ENCODE measurements at regions not wholly inside any gene's neighbourhood (a gene's known extent, or its start where the extent isn't known, plus 50 kb on each side); places are given as distances from the start of the nearest gene placed in this dataset.

DNA sequence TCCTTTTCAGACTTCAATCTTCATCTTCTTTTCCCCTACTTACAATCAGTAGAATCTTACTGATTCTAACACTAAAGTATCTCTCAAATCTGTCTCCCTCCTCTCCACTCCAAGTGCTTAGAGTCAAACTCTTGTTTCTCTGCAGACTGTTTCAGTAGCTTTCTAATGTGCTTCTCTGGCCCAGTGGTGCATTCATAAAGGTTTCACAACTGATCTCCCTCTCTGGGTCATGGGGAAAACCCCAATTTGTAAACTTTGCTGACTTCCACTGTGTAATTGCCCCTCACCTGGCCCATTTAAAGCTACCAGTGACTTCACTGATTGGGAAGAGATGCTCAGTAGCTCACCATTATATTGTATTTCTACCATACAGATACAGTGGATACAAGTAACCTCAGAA lies 183.6 kb downstream of the FAXC start:
- no peak overlapping the region for H3K4me3 ChIP-seq (ENCODE audit: low read depth, low read length)
- no peak for DNase-seq (ENCODE audit: low read depth)
- TF ChIP-seq, protein P1, sequence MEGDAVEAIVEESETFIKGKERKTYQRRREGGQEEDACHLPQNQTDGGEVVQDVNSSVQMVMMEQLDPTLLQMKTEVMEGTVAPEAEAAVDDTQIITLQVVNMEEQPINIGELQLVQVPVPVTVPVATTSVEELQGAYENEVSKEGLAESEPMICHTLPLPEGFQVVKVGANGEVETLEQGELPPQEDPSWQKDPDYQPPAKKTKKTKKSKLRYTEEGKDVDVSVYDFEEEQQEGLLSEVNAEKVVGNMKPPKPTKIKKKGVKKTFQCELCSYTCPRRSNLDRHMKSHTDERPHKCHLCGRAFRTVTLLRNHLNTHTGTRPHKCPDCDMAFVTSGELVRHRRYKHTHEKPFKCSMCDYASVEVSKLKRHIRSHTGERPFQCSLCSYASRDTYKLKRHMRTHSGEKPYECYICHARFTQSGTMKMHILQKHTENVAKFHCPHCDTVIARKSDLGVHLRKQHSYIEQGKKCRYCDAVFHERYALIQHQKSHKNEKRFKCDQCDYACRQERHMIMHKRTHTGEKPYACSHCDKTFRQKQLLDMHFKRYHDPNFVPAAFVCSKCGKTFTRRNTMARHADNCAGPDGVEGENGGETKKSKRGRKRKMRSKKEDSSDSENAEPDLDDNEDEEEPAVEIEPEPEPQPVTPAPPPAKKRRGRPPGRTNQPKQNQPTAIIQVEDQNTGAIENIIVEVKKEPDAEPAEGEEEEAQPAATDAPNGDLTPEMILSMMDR (conservative IDR thresholded peaks at IDR 0.05; ENCODE audit: low read depth, low read length) = no peak

DNA sequence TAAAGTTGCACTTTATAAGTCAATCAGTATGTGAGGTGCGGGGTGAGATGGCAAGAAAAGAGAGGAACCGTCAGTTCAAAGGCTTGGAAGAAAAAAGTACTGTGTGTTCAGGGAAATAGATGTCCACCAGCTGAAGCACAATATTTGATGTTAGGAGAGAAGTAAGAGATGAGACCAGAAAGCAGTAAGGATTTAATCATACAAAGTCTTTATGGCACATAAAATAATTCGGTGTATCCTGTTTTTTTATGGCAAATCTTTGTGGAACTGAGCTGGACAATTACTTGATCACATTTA lies 197.2 kb downstream of the FAXC start:
- no peak overlapping the region for H3K4me3 ChIP-seq (ENCODE audit: low read depth, low read length)
- DNase-seq (ENCODE audit: low read depth) = no peak
- TF ChIP-seq, protein P1 (conservative IDR thresholded peaks at IDR 0.05; ENCODE audit: low read depth, low read length) = no peak

DNA sequence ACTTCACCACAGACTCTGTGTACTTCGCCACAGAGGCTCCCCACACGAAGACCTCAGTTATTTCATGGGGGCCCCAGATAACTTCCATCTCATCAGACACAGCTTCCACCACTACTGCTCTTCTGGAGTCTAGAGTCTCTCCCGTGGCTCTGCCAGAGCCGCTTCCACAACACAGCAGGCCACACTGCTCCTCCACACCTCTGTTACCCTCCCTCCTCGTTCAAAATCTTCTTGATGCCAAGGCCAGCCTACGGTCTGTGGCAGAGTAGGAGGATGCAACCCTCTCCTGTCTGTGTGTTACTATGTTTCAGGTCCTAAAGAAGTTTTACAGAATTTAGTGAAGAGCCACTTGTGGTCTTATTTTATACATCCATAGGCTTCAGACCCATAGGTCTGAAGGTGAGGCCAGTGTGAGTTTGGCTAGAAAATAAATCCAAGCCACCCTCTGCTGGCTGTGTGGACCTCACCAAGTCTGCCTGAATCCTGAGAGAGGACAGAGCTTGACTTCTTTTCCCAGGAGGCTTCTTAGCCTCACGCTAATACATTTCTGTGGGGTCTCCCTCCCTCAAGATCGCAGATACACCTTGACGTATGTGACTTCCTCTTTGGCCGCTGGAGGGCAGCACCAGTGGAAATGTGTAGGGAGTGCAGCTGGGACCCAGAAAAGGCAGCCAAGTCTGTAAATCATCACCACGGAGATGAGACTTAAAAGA lies 197.7 kb downstream of the FAXC start:
- H3K4me3 ChIP-seq (ENCODE audit: low read depth, low read length) = no peak overlapping the region
- DNase-seq (ENCODE audit: low read depth) = peak; percentile 27
- TF ChIP-seq, protein P1 (conservative IDR thresholded peaks at IDR 0.05; ENCODE audit: low read depth, low read length) = peak; percentile 85

DNA sequence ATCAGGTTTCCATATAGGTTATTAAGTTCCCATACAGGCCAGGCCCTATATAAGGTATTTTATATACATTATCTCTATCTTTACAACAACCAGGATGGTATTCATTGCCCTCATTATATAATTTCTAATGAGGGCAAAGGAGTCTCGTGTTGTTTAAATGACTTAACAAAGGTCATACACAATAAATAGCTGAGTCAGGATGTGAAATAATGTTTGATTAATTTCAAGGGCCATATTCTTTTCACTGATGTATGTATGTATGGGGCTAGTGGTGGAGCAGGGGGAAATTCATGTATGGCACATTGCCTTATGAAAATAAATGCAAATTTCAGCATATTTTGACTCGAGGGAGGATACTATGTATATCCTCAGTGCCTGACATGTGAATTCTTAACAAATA lies 200.7 kb downstream of the FAXC start:
- DNase-seq (ENCODE audit: low read depth) = no peak
- TF ChIP-seq, protein P1 (conservative IDR thresholded peaks at IDR 0.05; ENCODE audit: low read depth, low read length) = no peak
- H3K4me3 ChIP-seq (ENCODE audit: low read depth, low read length) = no peak overlapping the region

DNA sequence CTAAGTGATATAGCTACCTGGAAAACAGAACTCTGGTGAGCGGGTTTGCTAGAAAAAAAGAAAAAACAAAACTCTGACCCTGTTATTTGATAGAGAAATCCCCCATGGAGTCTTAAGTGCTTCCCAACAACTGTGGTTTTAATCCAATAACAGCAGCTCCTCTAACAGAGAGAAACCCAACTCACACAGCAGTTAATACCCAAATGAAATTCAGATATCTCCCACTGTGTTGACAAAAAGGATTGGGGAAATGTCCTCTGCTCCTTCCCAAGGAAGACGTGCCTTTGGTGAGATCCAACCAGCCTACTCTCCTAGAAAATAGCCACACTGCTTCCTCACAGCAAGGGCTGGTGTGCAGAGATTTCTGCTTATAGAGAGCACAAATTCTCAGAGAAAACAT lies 200.4 kb upstream of the FBXL4 start:
- TF ChIP-seq, protein P1 (conservative IDR thresholded peaks at IDR 0.05; ENCODE audit: low read depth, low read length) = no peak
- H3K4me3 ChIP-seq (ENCODE audit: low read depth, low read length) = no peak overlapping the region
- DNase-seq (ENCODE audit: low read depth) = no peak

DNA sequence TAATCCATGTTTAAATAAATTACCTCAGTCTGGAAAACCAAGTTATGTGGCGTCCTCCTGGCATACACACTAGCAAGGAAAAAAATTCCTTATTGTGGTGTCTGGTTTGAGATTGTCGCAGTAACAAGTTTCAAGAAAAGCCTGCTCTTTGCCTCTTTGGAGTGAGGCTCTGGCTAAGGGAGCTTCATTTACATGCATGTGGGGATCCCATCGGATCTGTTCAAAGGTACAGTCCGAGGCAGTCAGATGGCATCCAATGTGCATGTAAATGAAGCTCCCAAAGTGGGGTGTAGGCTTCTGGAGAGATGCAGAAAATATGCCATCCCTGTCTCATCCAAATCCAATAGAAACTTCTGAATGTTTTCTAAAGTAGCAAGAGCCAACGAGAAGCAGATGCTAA lies 199.5 kb upstream of the FBXL4 start:
- TF ChIP-seq, protein P1 (conservative IDR thresholded peaks at IDR 0.05; ENCODE audit: low read depth, low read length) = no peak
- H3K4me3 ChIP-seq (ENCODE audit: low read depth, low read length) = no peak overlapping the region
- no peak for DNase-seq (ENCODE audit: low read depth)

DNA sequence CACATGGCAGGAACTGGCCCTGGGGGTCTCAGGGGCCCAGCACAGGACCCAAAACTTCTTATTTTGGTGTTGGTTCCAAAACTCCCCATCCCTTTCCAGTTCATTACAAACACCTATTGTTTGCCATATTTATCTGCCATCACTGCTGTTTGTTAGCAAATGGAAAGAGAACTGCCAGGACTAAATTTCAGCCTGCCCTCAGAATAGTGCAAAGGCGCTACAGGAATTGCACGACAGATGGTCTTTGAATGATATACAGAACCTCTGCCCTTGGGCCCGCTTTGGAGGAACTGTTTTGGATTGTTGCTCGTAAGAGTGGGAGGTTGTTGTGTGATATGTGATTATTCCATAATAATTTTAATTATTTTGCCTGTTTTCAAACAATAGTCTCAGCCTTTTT lies 199.0 kb upstream of the FBXL4 start:
- DNase-seq (ENCODE audit: low read depth) = no peak
- no peak overlapping the region for H3K4me3 ChIP-seq (ENCODE audit: low read depth, low read length)
- TF ChIP-seq, protein P1 (conservative IDR thresholded peaks at IDR 0.05; ENCODE audit: low read depth, low read length) = no peak
